ENCODE measurements at regions not wholly inside any gene's neighbourhood (a gene's known extent, or its start where the extent isn't known, plus 50 kb on each side); places are given as distances from the start of the nearest gene placed in this dataset.

DNA sequence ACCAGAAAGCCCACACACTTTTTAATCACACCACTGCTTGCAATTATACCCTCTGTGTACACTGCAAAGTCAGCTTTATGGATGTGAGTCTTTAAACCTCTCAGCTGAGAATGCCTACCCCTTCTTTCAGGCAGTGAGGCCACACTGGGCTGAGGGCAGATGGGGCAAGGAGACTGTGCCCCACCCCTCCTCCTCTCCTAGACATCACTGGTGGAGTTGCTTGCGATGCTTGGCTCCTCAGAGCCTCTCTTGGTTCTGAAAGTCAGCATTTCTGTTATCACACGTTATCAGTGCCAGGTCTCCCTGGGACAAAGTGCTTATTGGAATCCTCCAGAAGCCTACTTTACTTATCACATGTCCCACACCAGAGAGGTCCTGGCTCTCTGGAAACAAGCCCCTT lies 128.2 kb downstream of the ZNF621 start:
- TF ChIP-seq REST (IDR thresholded peaks at IDR 0.05; ENCODE audit: insufficient read depth in 1 of 2, low read depth in 2 of 2, low read length in 2 of 2) = no peak
- TF ChIP-seq POLR2AphosphoS5 (IDR thresholded peaks at IDR 0.05; ENCODE audit: low read depth, low read length) = no peak
- no peak for TF ChIP-seq SIN3A (IDR thresholded peaks at IDR 0.05; ENCODE audit: borderline replicate concordance, insufficient read depth, low read length)
- TF ChIP-seq FOXP2 (optimal IDR thresholded peaks at IDR 0.05; ENCODE audit: borderline replicate concordance, extremely low read depth, extremely low read length, insufficient read depth) = no peak
- no peak for TF ChIP-seq TAF1 (IDR thresholded peaks at IDR 0.05; ENCODE audit: borderline replicate concordance, insufficient read depth, low read length)

DNA sequence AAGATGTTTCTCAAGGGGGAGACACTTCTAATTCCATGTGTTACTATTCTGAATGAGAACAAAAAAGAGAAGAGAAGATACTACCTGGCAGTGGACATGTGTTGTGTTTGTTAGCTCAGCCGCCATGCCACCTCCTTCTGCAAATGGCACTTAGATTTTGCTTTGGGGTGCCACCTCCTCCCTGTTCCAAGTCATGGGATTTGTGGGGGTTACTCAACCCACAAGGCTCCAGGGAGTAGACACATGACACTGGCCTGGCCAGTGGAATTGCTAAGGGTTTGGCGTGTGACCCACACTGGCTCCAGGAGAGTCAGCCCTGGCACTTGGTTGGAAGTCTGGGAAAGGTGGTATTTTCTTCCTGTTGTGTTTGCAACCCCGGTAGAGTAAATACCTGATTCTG lies 129.1 kb downstream of the ZNF621 start:
- TF ChIP-seq TAF1 (IDR thresholded peaks at IDR 0.05; ENCODE audit: borderline replicate concordance, insufficient read depth, low read length) = no peak
- TF ChIP-seq SIN3A (IDR thresholded peaks at IDR 0.05; ENCODE audit: borderline replicate concordance, insufficient read depth, low read length) = no peak
- TF ChIP-seq POLR2AphosphoS5 (IDR thresholded peaks at IDR 0.05; ENCODE audit: low read depth, low read length) = no peak
- TF ChIP-seq FOXP2 (optimal IDR thresholded peaks at IDR 0.05; ENCODE audit: borderline replicate concordance, extremely low read depth, extremely low read length, insufficient read depth) = no peak
- TF ChIP-seq REST (IDR thresholded peaks at IDR 0.05; ENCODE audit: insufficient read depth in 1 of 2, low read depth in 2 of 2, low read length in 2 of 2) = no peak

DNA sequence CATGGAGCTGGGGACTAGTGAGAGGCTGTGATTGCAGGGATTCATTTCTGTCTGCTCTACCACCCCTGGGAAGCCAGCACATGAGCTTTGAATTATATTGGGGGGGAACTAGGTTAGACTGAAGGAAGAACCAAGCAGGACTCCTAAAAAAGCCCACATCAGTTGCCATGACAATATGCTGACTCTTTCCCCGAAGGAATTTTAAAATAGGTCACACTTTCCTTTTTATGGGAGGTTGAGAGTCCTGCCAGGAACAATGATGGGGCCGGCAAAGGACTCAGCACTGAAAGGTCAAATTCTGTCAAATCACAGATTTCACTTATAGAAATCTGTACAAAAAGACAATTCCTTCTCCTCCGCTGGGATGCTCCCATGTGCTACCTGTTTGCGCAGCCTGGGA lies 130.8 kb downstream of the ZNF621 start:
- no peak for TF ChIP-seq REST (IDR thresholded peaks at IDR 0.05; ENCODE audit: insufficient read depth in 1 of 2, low read depth in 2 of 2, low read length in 2 of 2)
- no peak for TF ChIP-seq FOXP2 (optimal IDR thresholded peaks at IDR 0.05; ENCODE audit: borderline replicate concordance, extremely low read depth, extremely low read length, insufficient read depth)
- TF ChIP-seq SIN3A (IDR thresholded peaks at IDR 0.05; ENCODE audit: borderline replicate concordance, insufficient read depth, low read length) = no peak
- TF ChIP-seq POLR2AphosphoS5 (IDR thresholded peaks at IDR 0.05; ENCODE audit: low read depth, low read length) = no peak
- TF ChIP-seq TAF1 (IDR thresholded peaks at IDR 0.05; ENCODE audit: borderline replicate concordance, insufficient read depth, low read length) = no peak

DNA sequence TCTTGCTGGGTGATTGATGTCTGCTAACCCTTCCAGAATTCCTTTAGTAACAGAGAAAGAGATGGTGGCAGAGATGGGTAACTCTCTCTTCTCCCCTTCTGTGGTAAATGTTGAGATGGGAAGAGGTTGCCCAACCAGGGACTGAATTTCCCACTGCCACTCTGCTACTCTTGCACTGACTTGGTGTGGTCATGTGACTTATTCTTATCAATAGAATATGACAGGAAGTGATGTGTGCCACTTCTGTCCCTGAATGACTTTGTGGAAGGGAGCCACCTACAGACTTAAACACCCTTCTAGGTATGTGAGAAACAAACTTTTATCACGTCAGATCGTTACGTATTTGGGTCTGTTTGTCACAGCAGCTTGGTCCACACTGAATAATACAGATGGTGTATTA lies 132.9 kb downstream of the ZNF621 start:
- TF ChIP-seq TAF1 (IDR thresholded peaks at IDR 0.05; ENCODE audit: borderline replicate concordance, insufficient read depth, low read length) = no peak

GRCh38 chr3:40658305-40658704 lies 133.5 kb downstream of the ZNF621 start:
- TF ChIP-seq POLR2AphosphoS5 (IDR thresholded peaks at IDR 0.05; ENCODE audit: low read depth, low read length) (no peak), TAF1 (IDR thresholded peaks at IDR 0.05; ENCODE audit: borderline replicate concordance, insufficient read depth, low read length) (no peak), SIN3A (IDR thresholded peaks at IDR 0.05; ENCODE audit: borderline replicate concordance, insufficient read depth, low read length) (no peak), REST (IDR thresholded peaks at IDR 0.05; ENCODE audit: insufficient read depth in 1 of 2, low read depth in 2 of 2, low read length in 2 of 2) (no peak)

All from PFSK-1 (cell line).